Lung (tissue), 11 donors: ENCODE measurements at regions not wholly inside any gene's neighbourhood (a gene's known extent, or its start where the extent isn't known, plus 50 kb on each side); places are given as distances from the start of the nearest gene placed in this dataset.
A peak's percentile ranks its signal among the peaks of the same experiment; 100 is the strongest.

Experiments
- ATAC-seq: fragments of 200-7000 bp; cut with Tn5 transposase; one replicate; pipeline ENCODE4 v1.9.1; 2020; ENCODE audit warnings: moderate number of reproducible peaks; ENCODE audit not compliant: insufficient read depth, low FRiP score
- DNase-seq, 3 donors: peaks; one replicate each; pipeline ENCODE4 v3.0.0-alpha.2; 2013 to 2017
- H3K27ac ChIP-seq, 2 donors: one replicate each; pipeline ENCODE4 v1.5.1; 2013; ENCODE audit warnings: mild to moderate bottlenecking in 2 of 2, moderate library complexity in 2 of 2, control low read depth in 1 of 2, inconsistent platforms in 1 of 2, low read depth in 1 of 2, low read length in 1 of 2
- H3K27me3 ChIP-seq, 3 donors: one replicate each; pipeline ENCODE4 v1.5.1; 2013; ENCODE audit warnings: low read length in 2 of 3; ENCODE audit not compliant: control insufficient read depth in 3 of 3, insufficient read depth in 3 of 3
- H3K36me3 ChIP-seq, 4 donors: one replicate each; pipeline ENCODE4 v1.5.1; 2013; ENCODE audit warnings: low read length in 4 of 4, mild to moderate bottlenecking in 1 of 4, moderate library complexity in 1 of 4; ENCODE audit not compliant: control insufficient read depth in 4 of 4, insufficient read depth in 4 of 4
- H3K4me1 ChIP-seq, 5 donors: one replicate each; pipeline ENCODE4 v1.5.1; 2013; ENCODE audit warnings: low read length in 5 of 5, mild to moderate bottlenecking in 2 of 5, moderate library complexity in 1 of 5; ENCODE audit not compliant: control insufficient read depth in 5 of 5, insufficient read depth in 5 of 5
- H3K4me3 ChIP-seq: one replicate; pipeline ENCODE4 v1.5.1; 2013; ENCODE audit warnings: mild to moderate bottlenecking, control low read depth, moderate library complexity
- H3K9ac ChIP-seq, 2 donors: one replicate each; pipeline ENCODE4 v1.5.1; 2013; ENCODE audit warnings: low read length in 2 of 2, control low read depth in 1 of 2; ENCODE audit not compliant: insufficient read depth in 1 of 2
- H3K9me3 ChIP-seq, 4 donors: one replicate each; pipeline ENCODE4 v1.5.1; 2013; ENCODE audit warnings: low read length in 3 of 4, mild to moderate bottlenecking in 1 of 4, moderate library complexity in 1 of 4; ENCODE audit not compliant: control insufficient read depth in 4 of 4, insufficient read depth in 3 of 4
- WGBS, 2 donors: extraction: QIAGEN DNeasy Blood & Tissue Kit; methylation state at CpG; one replicate each; pipeline ENCODE4 v1.1.7; 2013; 5-methylcytosine and 5-hydroxymethylcytosine counted together
- TF ChIP-seq, protein P1 (sequence below): IDR thresholded peaks from 2 replicates; pipeline ENCODE4 v1.5.1; 2012; ENCODE audit warnings: mild to moderate bottlenecking; ENCODE audit errors: control extremely low read depth, extremely low read depth
- donor health status: control.
- donor health status: control.
- donor health status: Bipolar disorder and iron deficiency.
- donor health status: healthy.
- donor health status: DM: yes; HTN: yes; CAD: no.

DNA sequence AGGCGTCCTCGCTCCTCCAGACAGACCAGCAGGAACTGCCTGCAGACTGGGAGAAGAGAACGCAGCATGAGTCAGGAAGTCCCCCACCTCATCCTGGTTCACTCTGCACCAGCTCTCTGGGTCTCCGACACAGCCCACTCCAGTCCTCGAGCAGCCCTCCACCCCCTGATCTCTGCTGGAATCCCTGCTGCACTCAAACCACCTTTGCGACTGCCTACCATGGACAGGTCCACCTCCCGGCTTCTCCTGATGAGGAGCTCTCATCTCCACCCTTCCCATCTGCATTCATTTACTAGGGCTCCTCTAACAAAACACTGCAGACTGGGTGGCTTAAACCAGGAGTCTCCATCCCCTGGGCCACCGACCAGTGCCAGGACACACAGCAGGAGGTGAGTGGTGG lies 202.3 kb upstream of the IGF1R start:
- H3K9me3 ChIP-seq = peaks cover 0 to 2% (median 0%) of the 10 kb centered on the region in 4 donors
- 76 to 83% methylated on average over 8 of the region's 8 CpGs for WGBS, 2 donors
- H3K27me3 ChIP-seq = no peaks in the 10 kb centered on the region
- H3K27ac ChIP-seq = no peak overlapping the region
- TF ChIP-seq, protein P1, sequence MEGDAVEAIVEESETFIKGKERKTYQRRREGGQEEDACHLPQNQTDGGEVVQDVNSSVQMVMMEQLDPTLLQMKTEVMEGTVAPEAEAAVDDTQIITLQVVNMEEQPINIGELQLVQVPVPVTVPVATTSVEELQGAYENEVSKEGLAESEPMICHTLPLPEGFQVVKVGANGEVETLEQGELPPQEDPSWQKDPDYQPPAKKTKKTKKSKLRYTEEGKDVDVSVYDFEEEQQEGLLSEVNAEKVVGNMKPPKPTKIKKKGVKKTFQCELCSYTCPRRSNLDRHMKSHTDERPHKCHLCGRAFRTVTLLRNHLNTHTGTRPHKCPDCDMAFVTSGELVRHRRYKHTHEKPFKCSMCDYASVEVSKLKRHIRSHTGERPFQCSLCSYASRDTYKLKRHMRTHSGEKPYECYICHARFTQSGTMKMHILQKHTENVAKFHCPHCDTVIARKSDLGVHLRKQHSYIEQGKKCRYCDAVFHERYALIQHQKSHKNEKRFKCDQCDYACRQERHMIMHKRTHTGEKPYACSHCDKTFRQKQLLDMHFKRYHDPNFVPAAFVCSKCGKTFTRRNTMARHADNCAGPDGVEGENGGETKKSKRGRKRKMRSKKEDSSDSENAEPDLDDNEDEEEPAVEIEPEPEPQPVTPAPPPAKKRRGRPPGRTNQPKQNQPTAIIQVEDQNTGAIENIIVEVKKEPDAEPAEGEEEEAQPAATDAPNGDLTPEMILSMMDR = no peak
- no peak overlapping the region for H3K9ac ChIP-seq
- H3K36me3 ChIP-seq = no peaks in the 10 kb centered on the region
- H3K4me1 ChIP-seq = peaks cover 0 to 8% (median 0%) of the 10 kb centered on the region in 5 donors
- no peak for DNase-seq
- no peak for ATAC-seq
- no peak overlapping the region for H3K4me3 ChIP-seq

DNA sequence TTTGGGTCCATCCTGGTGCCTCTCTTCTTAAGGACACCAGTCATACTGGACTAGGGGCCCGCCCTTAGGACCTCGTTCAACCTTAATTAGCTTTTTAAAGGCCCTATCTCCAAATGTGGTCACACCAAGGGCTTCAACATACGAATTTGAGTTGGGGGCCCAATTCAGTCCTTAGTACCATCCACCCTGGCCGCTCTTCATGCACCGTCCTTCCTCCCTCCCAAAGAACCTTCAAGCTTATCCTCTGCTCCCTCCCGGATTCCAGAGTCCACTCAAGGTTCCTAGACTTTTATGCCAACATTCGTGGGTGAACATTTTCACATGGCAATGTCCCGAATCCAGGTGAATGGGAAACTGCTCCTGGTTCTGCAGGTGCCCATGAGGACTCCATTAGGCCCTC lies 201.3 kb upstream of the IGF1R start:
- H3K36me3 ChIP-seq = no peaks in the 10 kb centered on the region
- peaks cover 0 to 2% (median 0%) of the 10 kb centered on the region in 4 donors for H3K9me3 ChIP-seq
- no peak for ATAC-seq
- H3K27ac ChIP-seq = no peak overlapping the region
- H3K4me3 ChIP-seq = no peak overlapping the region
- 78 to 79% methylated on average over 8 of the region's 8 CpGs for WGBS, 2 donors
- H3K9ac ChIP-seq = no peak overlapping the region
- peaks cover 0 to 8% (median 0%) of the 10 kb centered on the region in 5 donors for H3K4me1 ChIP-seq
- DNase-seq = no peak
- TF ChIP-seq, protein P1 = no peak
- no peaks in the 10 kb centered on the region for H3K27me3 ChIP-seq

DNA sequence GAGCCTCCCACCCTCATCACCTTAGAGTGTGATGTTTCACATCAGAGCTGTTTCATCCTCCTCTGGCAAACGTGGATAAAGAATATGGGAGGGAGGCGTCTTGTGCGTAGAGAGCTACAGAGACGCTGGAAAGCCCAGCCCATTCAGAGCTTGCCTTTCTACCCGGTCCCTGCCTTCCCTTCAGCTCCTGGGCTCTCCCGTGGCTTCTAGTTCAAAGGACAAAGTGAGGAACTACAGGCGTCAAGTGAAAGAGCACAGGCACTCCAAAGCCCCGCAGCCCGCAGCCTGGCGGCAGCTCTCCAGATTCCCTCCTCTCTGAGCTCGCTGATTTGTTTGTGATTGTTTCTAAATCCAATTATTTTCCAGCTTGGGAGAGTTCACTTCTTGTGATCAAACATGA lies 197.1 kb upstream of the IGF1R start:
- Histone ChIP-seq H3K9me3 (peaks cover 0 to 2% (median 0%) of the 10 kb centered on the region in 4 donors), H3K4me3 (no peak overlapping the region), H3K36me3 (no peaks in the 10 kb centered on the region), H3K27ac (no peak overlapping the region), H3K4me1 (no peaks in the 10 kb centered on the region), H3K9ac (no peak overlapping the region), H3K27me3 (no peaks in the 10 kb centered on the region)
- TF ChIP-seq, protein P1 = no peak
- ATAC-seq = no peak
- 73 to 86% methylated on average over 11 of the region's 11 CpGs for WGBS, 2 donors
- DNase-seq = peak in 1 of 3 donors; percentile 11

DNA sequence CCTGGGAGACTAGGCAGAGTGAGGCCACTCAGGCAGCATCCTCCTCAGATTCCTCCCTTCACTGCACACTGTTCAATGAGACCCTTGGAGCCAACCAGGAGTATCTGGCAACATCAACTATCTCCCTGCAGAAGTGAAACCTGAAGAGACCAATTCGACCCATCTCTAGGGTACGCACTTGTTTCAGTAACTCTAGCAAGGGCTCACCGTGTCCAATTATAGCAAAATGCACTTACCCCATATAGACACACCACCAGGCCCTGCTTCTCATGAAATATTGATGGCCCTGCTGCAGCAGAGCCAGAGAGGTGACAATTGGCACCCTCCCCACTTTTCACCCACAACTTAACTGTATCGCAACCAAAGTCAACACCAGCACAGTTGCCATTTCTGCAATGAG lies 196.1 kb upstream of the IGF1R start:
- Histone ChIP-seq H3K27me3 (no peaks in the 10 kb centered on the region), H3K36me3 (no peaks in the 10 kb centered on the region), H3K9me3 (no peaks in the 10 kb centered on the region), H3K4me3 (no peak overlapping the region), H3K27ac (no peak overlapping the region), H3K4me1 (no peaks in the 10 kb centered on the region), H3K9ac (no peak overlapping the region)
- no peak for ATAC-seq
- TF ChIP-seq, protein P1 = no peak
- WGBS, 2 donors = 92 to 95% methylated on average over 4 of the region's 4 CpGs
- DNase-seq = no peak
